NOMO-1 treated with dmso at 0.1 percent for 144 hours (cell line): ENCODE measurements at regions not wholly inside any gene's neighbourhood (a gene's known extent, or its start where the extent isn't known, plus 50 kb on each side); places are given as distances from the start of the nearest gene placed in this dataset.

ENCODE experiments used
- DNase-seq: peaks from one replicate; lab custom pipeline; 2025; ENCODE audit not compliant: unreplicated experiment; lab: John Stamatoyannopoulos, UW

GRCh38 chr4:35138449-35138848 lies 1105.9 kb downstream of the ARAP2 start:
- DNase-seq: no peak

- no peak for DNase-seq
These were observed 1096.6 kb downstream of the ARAP2 start for GRCh38 chr4:35147761-35148160.

- no peak for DNase-seq
These were observed 1092.3 kb downstream of the ARAP2 start for GRCh38 chr4:35151816-35152572.

- no peak for DNase-seq
These were observed 1081.1 kb downstream of the ARAP2 start for GRCh38 chr4:35163168-35163567.

- DNase-seq: no peak
These were observed 1080.3 kb downstream of the ARAP2 start for GRCh38 chr4:35164063-35164462.

DNA sequence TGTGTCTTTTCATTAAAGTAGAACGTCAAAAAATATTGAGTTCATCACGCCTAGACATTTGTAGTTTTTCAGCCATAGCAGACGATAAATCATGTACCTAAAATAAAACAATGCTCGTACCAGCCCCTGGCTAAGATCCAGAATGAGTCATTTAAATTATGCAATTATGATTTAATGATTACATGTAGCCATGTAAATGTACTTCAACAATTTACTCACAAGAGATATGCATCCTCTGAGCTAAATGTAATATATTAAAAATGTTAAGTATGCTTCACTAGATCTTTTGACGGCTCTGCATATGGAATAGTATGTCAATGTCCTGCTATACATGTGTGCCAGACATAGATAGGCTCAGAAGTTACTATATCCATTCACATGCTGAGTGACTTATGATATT lies 1077.8 kb downstream of the ARAP2 start:
- DNase-seq: no peak

- no peak for DNase-seq
These were observed 1076.9 kb downstream of the ARAP2 start for GRCh38 chr4:35167385-35167784.

GRCh38 chr4:35175487-35175886 lies 1068.8 kb downstream of the ARAP2 start:
- no peak for DNase-seq

DNA sequence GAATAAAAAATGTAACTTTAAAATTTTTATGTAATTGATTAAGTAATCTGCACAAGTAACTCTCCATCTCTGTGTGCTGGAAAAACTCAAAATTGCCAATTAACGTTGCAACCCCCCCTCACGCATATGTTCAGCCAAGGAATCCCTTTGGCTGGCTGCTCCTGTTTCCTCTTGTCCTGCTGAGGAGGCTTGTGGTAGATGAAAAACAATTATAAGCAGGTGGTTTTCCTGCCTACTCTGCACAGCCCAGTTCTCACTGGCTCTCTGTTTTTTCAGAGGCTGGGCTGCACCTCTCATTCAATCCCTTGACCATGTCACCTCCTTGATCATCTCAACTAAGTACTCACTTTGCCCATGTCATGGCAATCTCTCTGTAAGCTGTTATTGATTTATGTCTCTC lies 1068.4 kb downstream of the ARAP2 start:
- no peak for DNase-seq

- no peak for DNase-seq
These were observed 1061.9 kb downstream of the ARAP2 start for GRCh38 chr4:35182451-35182850.

GRCh38 chr4:35189988-35190613 lies 1054.2 kb downstream of the ARAP2 start:
- DNase-seq: no peak

DNA sequence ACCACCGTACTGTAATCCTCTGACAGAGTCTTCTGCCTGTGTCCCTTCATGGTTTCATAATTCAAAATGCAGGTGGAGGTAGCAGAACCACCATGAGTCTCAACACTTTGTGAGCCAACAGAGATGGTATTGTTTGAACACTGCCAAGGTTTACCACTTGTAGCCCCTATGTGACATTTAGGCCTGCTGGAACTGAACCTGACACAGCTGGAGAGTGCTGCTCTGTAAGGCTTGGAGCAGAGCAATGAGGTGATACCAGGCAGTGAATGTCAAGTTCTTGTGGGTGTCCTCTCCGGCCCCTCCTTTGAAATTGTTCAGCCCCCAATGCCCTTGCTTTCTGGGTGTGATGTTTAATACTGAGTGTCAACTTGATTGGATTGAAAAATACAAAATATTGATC lies 1042.9 kb downstream of the ARAP2 start:
- no peak for DNase-seq

- no peak for DNase-seq
These were observed 1027.7 kb downstream of the ARAP2 start for GRCh38 chr4:35216636-35217035.

DNA sequence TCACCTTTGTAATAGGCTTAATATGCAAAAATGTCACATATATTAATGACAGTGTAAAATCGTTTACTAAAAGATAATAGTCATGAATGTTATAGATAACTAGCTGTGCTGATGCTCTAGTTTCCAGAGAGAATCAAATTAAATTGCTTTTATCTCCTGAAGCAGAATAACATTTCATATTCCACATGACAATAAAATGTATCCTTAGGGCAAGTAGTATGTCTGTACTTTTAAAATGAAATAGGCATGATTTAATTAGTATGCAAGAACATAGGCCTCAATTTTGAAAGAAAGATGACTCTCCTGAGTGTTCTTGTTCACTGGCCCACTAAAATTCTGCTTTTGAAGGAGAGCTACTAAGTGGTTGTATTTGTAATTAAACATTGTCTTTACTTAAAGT lies 1027.0 kb downstream of the ARAP2 start:
- DNase-seq: no peak

DNA sequence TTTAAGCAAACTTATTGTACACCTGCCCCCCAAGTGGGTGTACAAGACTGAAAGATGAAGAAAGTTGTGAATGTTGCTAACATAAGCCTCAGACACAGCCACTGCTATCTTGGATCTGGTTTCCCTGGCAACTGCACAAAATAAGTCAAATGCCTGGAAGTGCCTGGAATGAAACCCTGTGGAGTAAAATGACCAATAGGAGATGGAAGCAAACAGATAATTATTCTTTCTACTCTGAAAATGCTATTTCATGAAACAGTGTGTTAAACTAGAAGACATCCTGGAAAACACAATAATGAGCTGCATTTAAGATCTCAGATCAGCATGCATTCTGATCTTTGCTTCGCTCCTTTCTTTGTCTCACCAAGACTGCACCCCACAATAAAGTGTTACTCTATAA lies 1016.0 kb downstream of the ARAP2 start:
- DNase-seq: no peak

DNA sequence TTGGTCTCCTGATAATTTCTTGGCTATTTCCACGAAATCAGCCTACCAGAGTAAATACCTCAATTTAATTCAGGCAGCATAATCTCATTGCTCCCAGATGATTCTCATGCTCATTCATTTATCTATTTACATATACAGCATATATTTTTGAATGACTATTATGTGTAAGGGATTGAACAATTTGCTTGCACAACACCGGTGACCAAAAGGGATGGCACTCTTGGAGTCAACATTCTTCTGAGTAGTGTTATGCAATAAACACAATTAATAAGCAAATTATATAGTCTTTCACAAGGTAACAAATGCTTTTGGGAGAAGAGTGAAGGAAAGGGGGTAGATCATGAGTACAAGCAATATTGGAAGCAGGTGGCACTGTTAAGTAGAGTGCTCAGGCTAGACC lies 1015.3 kb downstream of the ARAP2 start:
- DNase-seq: no peak

DNA sequence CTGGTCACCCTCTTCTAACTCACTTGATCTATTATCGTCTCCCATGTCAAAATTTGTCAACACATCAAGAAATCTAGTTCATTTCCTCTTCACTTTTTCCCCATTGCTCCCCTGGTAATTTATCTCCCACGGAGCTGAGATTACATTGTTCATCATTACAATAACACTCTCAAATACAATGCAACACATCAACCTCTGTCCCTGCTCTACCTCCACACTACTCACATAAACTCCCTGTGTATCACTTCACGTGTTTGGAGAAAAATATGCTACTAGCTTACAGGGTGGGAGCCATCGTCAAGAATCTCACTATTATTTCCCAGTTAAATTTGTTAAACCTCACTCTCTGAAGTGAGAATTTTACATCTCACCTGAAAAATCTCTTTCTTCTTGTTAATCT lies 1006.4 kb downstream of the ARAP2 start:
- DNase-seq: no peak

DNA sequence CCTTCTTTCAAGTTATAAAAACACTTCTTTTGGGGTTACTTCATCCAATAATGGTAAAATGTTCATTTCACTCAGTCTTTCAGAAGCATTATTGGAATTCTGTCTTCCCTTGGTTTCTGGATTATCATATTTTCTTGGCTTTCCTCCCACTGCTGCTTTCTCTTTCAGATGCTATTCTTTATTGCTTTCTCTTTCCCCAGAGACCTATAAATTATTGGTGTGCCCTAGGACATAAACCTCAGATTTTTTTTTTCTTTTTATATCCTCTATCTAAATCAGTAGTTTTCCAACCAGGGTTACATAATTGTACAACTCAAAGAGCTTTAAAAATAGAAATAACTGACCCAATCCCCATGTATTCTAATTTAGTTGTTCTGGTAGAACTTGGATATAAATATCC lies 1005.5 kb downstream of the ARAP2 start:
- no peak for DNase-seq

GRCh38 chr4:35246493-35246892 lies 997.8 kb downstream of the ARAP2 start:
- DNase-seq: no peak

DNA sequence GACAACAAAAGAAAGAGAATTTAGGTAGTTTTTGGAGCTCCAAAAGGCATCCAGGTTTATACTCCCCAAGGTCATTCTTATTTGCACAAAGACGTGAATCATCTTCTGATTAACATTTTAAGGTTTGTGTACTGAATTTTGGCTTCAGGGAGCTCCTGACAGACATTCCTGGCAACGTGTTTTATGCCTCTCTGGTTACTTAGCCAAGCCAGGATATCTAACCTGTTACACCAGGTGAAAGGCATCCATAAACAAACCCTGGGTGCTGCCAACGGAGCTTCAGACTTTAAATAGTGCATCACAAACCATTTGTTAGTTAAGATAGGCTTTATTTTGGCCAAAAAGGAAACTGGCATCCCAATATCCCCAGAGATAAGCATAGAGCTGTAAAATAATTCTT lies 997.3 kb downstream of the ARAP2 start:
- DNase-seq: no peak

DNA sequence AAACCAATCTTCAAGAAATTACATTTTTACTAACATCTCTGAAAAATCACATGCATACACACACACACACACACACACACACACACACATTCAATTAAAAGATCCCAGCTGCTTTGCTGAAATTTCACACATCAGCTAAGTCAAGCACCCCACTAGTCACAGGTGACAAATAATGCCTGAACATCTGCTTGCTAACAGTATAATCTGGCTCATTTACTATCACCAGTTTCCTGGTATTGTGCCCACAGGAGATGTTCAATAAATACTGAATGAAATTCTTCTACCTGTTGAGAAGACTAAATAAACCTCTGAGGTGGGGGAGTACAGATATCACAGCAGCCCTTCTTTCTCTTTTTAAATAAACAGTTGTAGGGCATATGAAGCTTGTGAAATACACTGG lies 994.0 kb downstream of the ARAP2 start:
- DNase-seq: no peak

GRCh38 chr4:35250761-35251160 lies 993.6 kb downstream of the ARAP2 start:
- DNase-seq: no peak

- no peak for DNase-seq
These were observed 992.2 kb downstream of the ARAP2 start for GRCh38 chr4:35252071-35252470.
